Stimulated activated naive B cell treated with anti-CD40 and anti-IgM and Interleukin-4, amounts not matched to agents 10 μg/mL and 1 μg/mL and 100 μg/mL, for 72 hours (primary cell): ENCODE measurements at regions not wholly inside any gene's neighbourhood (a gene's known extent, or its start where the extent isn't known, plus 50 kb on each side); places are given as distances from the start of the nearest gene placed in this dataset.

Experiments
- ATAC-seq, 2 donors: fragments of 150-1000 bp; cut with Tn5 transposase; replicated peaks; 2 replicates each; pipeline ENCODE4 v1.10.0; 2021; ENCODE audit warnings: moderate library complexity in 1 of 2
- DNase-seq: peaks from one replicate; pipeline ENCODE4 v3.0.0; 2021
- H3K27ac Mint-ChIP-seq: one replicate; pipeline ENCODE4 v1.8.0; 2022; ENCODE audit warnings: mild to moderate bottlenecking, mixed read lengths
- H3K27me3 Mint-ChIP-seq, 2 donors: one replicate each; pipeline ENCODE4 v1.8.0; 2022; ENCODE audit warnings: mixed read lengths in 2 of 2
- H3K36me3 Mint-ChIP-seq, 2 donors: one replicate each; pipeline ENCODE4 v1.8.0; 2022; ENCODE audit warnings: mixed read lengths in 2 of 2, mild to moderate bottlenecking in 1 of 2
- H3K4me1 Mint-ChIP-seq, 2 donors: one replicate each; pipeline ENCODE4 v1.8.0; 2022; ENCODE audit warnings: mixed read lengths in 2 of 2, mild to moderate bottlenecking in 1 of 2
- H3K4me3 Mint-ChIP-seq, 2 donors: one replicate each; pipeline ENCODE4 v1.8.0; 2022; ENCODE audit warnings: mild to moderate bottlenecking in 2 of 2, mixed read lengths in 2 of 2, moderate library complexity in 1 of 2
- H3K9me3 Mint-ChIP-seq, 2 donors: one replicate each; pipeline ENCODE4 v1.8.0; 2022; ENCODE audit warnings: mixed read lengths in 2 of 2, mild to moderate bottlenecking in 1 of 2

GRCh38 chr10:30256084-30256483, 93.0 kb downstream of the MTPAP start:
- H3K27ac Mint-ChIP-seq = no peak overlapping the region
- DNase-seq = no peak
- peaks cover 12 to 21% of the 10 kb centered on the region in 2 donors for H3K9me3 Mint-ChIP-seq
- H3K27me3 Mint-ChIP-seq = peaks cover 4 to 9% of the 10 kb centered on the region in 2 donors
- H3K36me3 Mint-ChIP-seq = peaks cover 11 to 22% of the 10 kb centered on the region in 2 donors
- no peaks in the 10 kb centered on the region for H3K4me1 Mint-ChIP-seq
- H3K4me3 Mint-ChIP-seq = no peak overlapping the region
- ATAC-seq = no peak

GRCh38 chr10:30254926-30255325, 94.2 kb downstream of the MTPAP start:
- Mint-ChIP-seq H3K36me3 (peaks cover 11 to 22% of the 10 kb centered on the region in 2 donors), H3K4me3 (no peak overlapping the region), H3K27ac (no peak overlapping the region), H3K27me3 (peaks cover 4 to 5% of the 10 kb centered on the region in 2 donors), H3K9me3 (peaks cover 12 to 21% of the 10 kb centered on the region in 2 donors), H3K4me1 (no peaks in the 10 kb centered on the region)
- ATAC-seq (no peak), DNase-seq (no peak)

GRCh38 chr10:30248728-30249127, 100.3 kb downstream of the MTPAP start:
- Mint-ChIP-seq H3K9me3 (peaks cover 15 to 25% of the 10 kb centered on the region in 2 donors), H3K4me3 (no peak overlapping the region), H3K36me3 (peaks cover 12 to 19% of the 10 kb centered on the region in 2 donors), H3K27ac (no peak overlapping the region), H3K4me1 (peaks cover 2 to 8% of the 10 kb centered on the region in 2 donors), H3K27me3 (no peaks in the 10 kb centered on the region)
- ATAC-seq (no peak), DNase-seq (no peak)

GRCh38 chr10:30247704-30248103, 101.4 kb downstream of the MTPAP start:
- Mint-ChIP-seq H3K4me1 (peaks cover 2 to 8% of the 10 kb centered on the region in 2 donors), H3K36me3 (peaks cover 10 to 15% of the 10 kb centered on the region in 2 donors), H3K9me3 (peaks cover 11 to 21% of the 10 kb centered on the region in 2 donors), H3K4me3 (no peak overlapping the region), H3K27ac (peak overlapping the region; percentile 85), H3K27me3 (no peaks in the 10 kb centered on the region)
- ATAC-seq (peak; percentile 85 to 92), DNase-seq (peak; percentile 20)

GRCh38 chr10:30241422-30242110, 107.5 kb downstream of the MTPAP start:
- H3K27me3 Mint-ChIP-seq = peaks cover 0 to 5% of the 10 kb centered on the region in 2 donors
- no peaks in the 10 kb centered on the region for H3K4me1 Mint-ChIP-seq
- no peaks in the 10 kb centered on the region for H3K9me3 Mint-ChIP-seq
- no peak for DNase-seq
- H3K27ac Mint-ChIP-seq = no peak overlapping the region
- H3K36me3 Mint-ChIP-seq = no peaks in the 10 kb centered on the region
- no peak overlapping the region for H3K4me3 Mint-ChIP-seq
- no peak for ATAC-seq

- no peak overlapping the region for H3K27ac Mint-ChIP-seq
- ATAC-seq = no peak
- H3K27me3 Mint-ChIP-seq = peaks cover 0 to 8% of the 10 kb centered on the region in 2 donors
- H3K9me3 Mint-ChIP-seq = peaks cover 3 to 4% of the 10 kb centered on the region in 2 donors
- no peaks in the 10 kb centered on the region for H3K36me3 Mint-ChIP-seq
- H3K4me3 Mint-ChIP-seq = no peak overlapping the region
- DNase-seq = no peak
- H3K4me1 Mint-ChIP-seq = no peaks in the 10 kb centered on the region
These were observed 110.2 kb downstream of the MTPAP start for GRCh38 chr10:30238836-30239235.

GRCh38 chr10:30233186-30233959, 115.7 kb downstream of the MTPAP start:
- Mint-ChIP-seq H3K4me1 (peaks cover 0 to 4% of the 10 kb centered on the region in 2 donors), H3K27me3 (peaks cover 0 to 3% of the 10 kb centered on the region in 2 donors), H3K9me3 (peaks cover 3 to 4% of the 10 kb centered on the region in 2 donors), H3K27ac (no peak overlapping the region), H3K36me3 (no peaks in the 10 kb centered on the region), H3K4me3 (no peak overlapping the region)
- no peak for DNase-seq
- no peak for ATAC-seq

- peaks cover 3 to 4% of the 10 kb centered on the region in 2 donors for H3K9me3 Mint-ChIP-seq
- DNase-seq = no peak
- no peak overlapping the region for H3K27ac Mint-ChIP-seq
- H3K36me3 Mint-ChIP-seq = no peaks in the 10 kb centered on the region
- H3K4me1 Mint-ChIP-seq = peaks cover 0 to 4% of the 10 kb centered on the region in 2 donors
- peaks cover 0 to 7% of the 10 kb centered on the region in 2 donors for H3K27me3 Mint-ChIP-seq
- no peak for ATAC-seq
- H3K4me3 Mint-ChIP-seq = no peak overlapping the region
These were observed 117.4 kb downstream of the MTPAP start for GRCh38 chr10:30231709-30232108.

GRCh38 chr10:30231071-30231652, 117.9 kb downstream of the MTPAP start:
- ATAC-seq (peak; percentile 33 to 56), DNase-seq (no peak)
- no peaks in the 10 kb centered on the region for H3K36me3 Mint-ChIP-seq
- H3K4me3 Mint-ChIP-seq = no peak overlapping the region
- H3K27ac Mint-ChIP-seq = no peak overlapping the region
- H3K27me3 Mint-ChIP-seq = peaks cover 0 to 7% of the 10 kb centered on the region in 2 donors
- H3K4me1 Mint-ChIP-seq = peaks cover 0 to 4% of the 10 kb centered on the region in 2 donors
- peaks cover 3 to 4% of the 10 kb centered on the region in 2 donors for H3K9me3 Mint-ChIP-seq

- Mint-ChIP-seq H3K9me3 (peaks cover 1% of the 10 kb centered on the region in 2 donors), H3K4me1 (peaks cover 0 to 4% of the 10 kb centered on the region in 2 donors), H3K4me3 (no peak overlapping the region), H3K36me3 (no peaks in the 10 kb centered on the region), H3K27ac (no peak overlapping the region), H3K27me3 (peaks cover 0 to 4% of the 10 kb centered on the region in 2 donors)
- DNase-seq = no peak
- no peak for ATAC-seq
These were observed 119.5 kb downstream of the MTPAP start for GRCh38 chr10:30229536-30229935.

GRCh38 chr10:30228417-30229036, 120.6 kb downstream of the MTPAP start:
- no peak overlapping the region for H3K27ac Mint-ChIP-seq
- H3K9me3 Mint-ChIP-seq = peaks cover 3% of the 10 kb centered on the region in 2 donors
- no peaks in the 10 kb centered on the region for H3K36me3 Mint-ChIP-seq
- H3K4me1 Mint-ChIP-seq = peaks cover 0 to 4% of the 10 kb centered on the region in 2 donors
- ATAC-seq (no peak), DNase-seq (no peak)
- H3K4me3 Mint-ChIP-seq = no peak overlapping the region
- H3K27me3 Mint-ChIP-seq = peaks cover 0 to 4% of the 10 kb centered on the region in 2 donors

- H3K27ac Mint-ChIP-seq = no peak overlapping the region
- peaks cover 0 to 4% of the 10 kb centered on the region in 2 donors for H3K4me1 Mint-ChIP-seq
- no peaks in the 10 kb centered on the region for H3K36me3 Mint-ChIP-seq
- no peak for DNase-seq
- H3K4me3 Mint-ChIP-seq = no peak overlapping the region
- H3K27me3 Mint-ChIP-seq = peaks cover 0 to 4% of the 10 kb centered on the region in 2 donors
- no peak for ATAC-seq
- H3K9me3 Mint-ChIP-seq = peaks cover 3% of the 10 kb centered on the region in 2 donors
These were observed 121.6 kb downstream of the MTPAP start for GRCh38 chr10:30227481-30227880.

GRCh38 chr10:30219971-30220751, 128.9 kb downstream of the MTPAP start:
- peak overlapping the region; percentile 66 to 79 for H3K4me3 Mint-ChIP-seq
- peaks cover 0 to 5% of the 10 kb centered on the region in 2 donors for H3K27me3 Mint-ChIP-seq
- peaks cover 3% of the 10 kb centered on the region in 2 donors for H3K9me3 Mint-ChIP-seq
- no peak for DNase-seq
- peaks cover 11 to 14% of the 10 kb centered on the region in 2 donors for H3K4me1 Mint-ChIP-seq
- ATAC-seq = peak; percentile 61 to 71
- no peak overlapping the region for H3K27ac Mint-ChIP-seq
- no peaks in the 10 kb centered on the region for H3K36me3 Mint-ChIP-seq
